Stomach (tissue), 8 donors: ENCODE measurements at regions not wholly inside any gene's neighbourhood (a gene's known extent, or its start where the extent isn't known, plus 50 kb on each side); places are given as distances from the start of the nearest gene placed in this dataset.
A peak's percentile ranks its signal among the peaks of the same experiment; 100 is the strongest.

Experiments used
- DNase-seq, 2 donors: peaks; one replicate each; pipeline versions ENCODE4 v3.0.0 to v3.0.0-alpha.2; 2013 to 2019
- H3K27ac ChIP-seq, 5 donors: fragments of 200-600 bp in 4 of 5; sonication (generic) in 4 of 5; one replicate each; pipeline ENCODE4 v1.5.1; 2013 to 2019; ENCODE audit warnings: mild to moderate bottlenecking in 1 of 5, moderate library complexity in 1 of 5
- H3K27me3 ChIP-seq, 3 donors: fragments of 200-600 bp; sonication (generic); one replicate each; pipeline ENCODE4 v1.5.1; 2017 to 2019; ENCODE audit warnings: mixed run types in 1 of 3
- H3K36me3 ChIP-seq, 4 donors: fragments of 200-600 bp; sonication (generic); 1 replicate in 3 of 4; 2 replicates in 1 of 4; pipeline ENCODE4 v1.5.1; 2016 to 2019
- H3K4me1 ChIP-seq, 4 donors: fragments of 200-600 bp; sonication (generic); one replicate each; pipeline ENCODE4 v1.5.1; 2016 to 2019
- H3K4me3 ChIP-seq, 4 donors: fragments of 200-600 bp; sonication (generic) in 3 of 4; one replicate each; pipeline ENCODE4 v1.5.1; 2016 to 2019; ENCODE audit warnings: mild to moderate bottlenecking in 1 of 4
- H3K9me3 ChIP-seq, 4 donors: fragments of 200-600 bp; sonication (generic); one replicate each; pipeline ENCODE4 v1.5.1; 2016 to 2019
- EP300 ChIP-seq: sonication (generic); formaldehyde crosslinking; IDR thresholded peaks from one replicate; pipeline ENCODE4 v1.6.1; 2017; ENCODE audit warnings: antibody characterized with exemption
- POLR2A ChIP-seq, 4 donors: fragments of 450-650 bp; IDR thresholded peaks; one replicate each; pipeline ENCODE4 v1.6.1; 2016; ENCODE audit warnings: antibody characterized with exemption in 4 of 4, control low read depth in 2 of 4, mild to moderate bottlenecking in 1 of 4, moderate library complexity in 1 of 4
- POLR2AphosphoS5 ChIP-seq, 3 donors: sonication (generic); formaldehyde crosslinking; IDR thresholded peaks; one replicate each; pipeline ENCODE4 v1.6.1; 2016; ENCODE audit warnings: antibody characterized with exemption in 3 of 3
- WGBS, 5 donors: extraction: QIAGEN DNeasy Blood & Tissue Kit in 3 of 5; methylation state at CpG; one replicate each; pipeline versions ENCODE4 v1.1.5 to v1.1.7; 2013 to 2018; 5-methylcytosine and 5-hydroxymethylcytosine counted together
- intact Hi-C: fragments of 100-400 bp; cut with DNase I; formaldehyde crosslinking; loops from one replicate; pipeline ENCODE4 v1.15.1; 2023; ENCODE audit warnings: low total_unique reads
- TF ChIP-seq, protein P1 (sequence below), 7 experiments: fragments of 450-650 bp in 4 of 7; fragments of 200-600 bp in 3 of 7; sonication (generic) in 3 of 7; IDR thresholded peaks; one replicate each; pipeline ENCODE4 v1.5.1; 2016 to 2019; ENCODE audit warnings: antibody characterized with exemption in 7 of 7, control low read depth in 2 of 7, mild to moderate bottlenecking in 1 of 7
- donor health status: healthy with polysubstance abuse.
- donor health status: Bipolar disorder and iron deficiency.
- donor health status: healthy.

DNA sequence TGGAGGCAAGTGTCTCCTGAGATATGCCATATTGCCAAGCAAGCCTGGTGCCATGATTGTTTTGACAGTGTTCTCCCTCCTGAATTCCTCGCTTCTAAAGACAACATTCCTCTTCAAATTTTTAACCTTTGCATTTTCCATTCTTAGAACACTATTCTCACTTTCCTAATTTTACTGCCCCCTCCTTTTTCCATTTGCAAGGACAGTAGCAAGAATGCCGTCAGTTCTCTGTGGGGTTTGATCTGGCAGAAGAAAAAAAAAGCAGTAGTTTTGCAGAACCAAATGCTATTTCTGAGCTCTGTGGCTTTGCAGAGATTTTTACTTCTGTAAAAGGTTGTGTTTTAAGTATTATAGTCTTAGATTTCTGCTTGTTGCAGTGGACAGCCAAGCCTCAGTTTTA, 295.2 kb downstream of the NUAK1 start:
- Histone ChIP-seq H3K4me1 (peaks cover 0 to 9% (median 0%) of the 10 kb centered on the region in 4 donors), H3K27ac (no peak overlapping the region), H3K36me3 (no peaks in the 10 kb centered on the region), H3K27me3 (no peaks in the 10 kb centered on the region), H3K9me3 (no peaks in the 10 kb centered on the region), H3K4me3 (no peak overlapping the region)
- WGBS, 5 donors: 51 to 80% (median 71%) methylated on average over 2 of the region's 2 CpGs
- intact Hi-C loops: no loop called here
- DNase-seq: no peak
- TF ChIP-seq EP300 (no peak), POLR2AphosphoS5 (IDR thresholded peaks at IDR 0.05) (no peak), POLR2A (IDR thresholded peaks at IDR 0.05) (no peak)
- TF ChIP-seq, protein P1, sequence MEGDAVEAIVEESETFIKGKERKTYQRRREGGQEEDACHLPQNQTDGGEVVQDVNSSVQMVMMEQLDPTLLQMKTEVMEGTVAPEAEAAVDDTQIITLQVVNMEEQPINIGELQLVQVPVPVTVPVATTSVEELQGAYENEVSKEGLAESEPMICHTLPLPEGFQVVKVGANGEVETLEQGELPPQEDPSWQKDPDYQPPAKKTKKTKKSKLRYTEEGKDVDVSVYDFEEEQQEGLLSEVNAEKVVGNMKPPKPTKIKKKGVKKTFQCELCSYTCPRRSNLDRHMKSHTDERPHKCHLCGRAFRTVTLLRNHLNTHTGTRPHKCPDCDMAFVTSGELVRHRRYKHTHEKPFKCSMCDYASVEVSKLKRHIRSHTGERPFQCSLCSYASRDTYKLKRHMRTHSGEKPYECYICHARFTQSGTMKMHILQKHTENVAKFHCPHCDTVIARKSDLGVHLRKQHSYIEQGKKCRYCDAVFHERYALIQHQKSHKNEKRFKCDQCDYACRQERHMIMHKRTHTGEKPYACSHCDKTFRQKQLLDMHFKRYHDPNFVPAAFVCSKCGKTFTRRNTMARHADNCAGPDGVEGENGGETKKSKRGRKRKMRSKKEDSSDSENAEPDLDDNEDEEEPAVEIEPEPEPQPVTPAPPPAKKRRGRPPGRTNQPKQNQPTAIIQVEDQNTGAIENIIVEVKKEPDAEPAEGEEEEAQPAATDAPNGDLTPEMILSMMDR (IDR thresholded peaks at IDR 0.05): no peak

DNA sequence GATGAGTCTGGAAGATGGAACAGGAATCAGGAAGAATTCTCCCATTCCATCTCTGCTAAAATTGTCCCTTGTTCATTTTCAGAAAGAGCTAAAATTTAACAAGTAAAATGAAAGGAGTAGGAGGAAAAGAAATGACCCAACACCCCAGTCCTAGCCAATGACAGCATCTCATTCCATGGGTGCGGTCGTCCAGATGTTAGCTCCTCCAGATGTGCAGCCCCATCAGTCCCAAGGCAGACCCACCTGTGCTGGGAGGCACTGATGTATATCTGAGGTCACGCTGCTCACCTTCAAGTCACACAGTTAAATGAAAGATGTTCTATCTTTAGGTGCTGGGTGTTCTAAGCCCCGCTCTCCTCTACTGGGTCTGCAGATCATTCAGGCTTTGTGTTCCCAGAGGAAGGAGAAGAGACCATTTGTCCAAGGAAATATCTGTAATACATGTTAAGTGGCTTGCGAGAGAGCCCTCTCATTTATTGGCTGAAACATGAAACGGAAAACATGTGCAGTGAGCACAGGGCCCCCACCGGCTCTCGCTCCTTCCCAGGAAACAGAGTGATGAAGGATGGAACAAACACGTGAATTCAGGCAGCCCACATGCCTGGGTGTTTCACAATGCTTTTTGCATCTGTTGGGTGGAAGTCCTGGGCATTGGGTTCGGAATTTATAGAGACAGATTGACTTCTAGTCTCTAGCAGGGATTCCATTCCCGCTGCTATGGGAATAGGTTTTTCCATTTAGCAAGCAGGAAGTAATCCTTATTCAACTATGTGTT, 294.6 kb downstream of the NUAK1 start:
- peak in 1 of 2 donors; percentile 34 for DNase-seq
- Histone ChIP-seq H3K36me3 (no peaks in the 10 kb centered on the region), H3K4me1 (peaks cover 0 to 9% (median 0%) of the 10 kb centered on the region in 4 donors), H3K27ac (no peak overlapping the region), H3K27me3 (no peaks in the 10 kb centered on the region), H3K9me3 (no peaks in the 10 kb centered on the region), H3K4me3 (no peak overlapping the region)
- no peak for TF ChIP-seq POLR2A (IDR thresholded peaks at IDR 0.05)
- no peak for TF ChIP-seq POLR2AphosphoS5 (IDR thresholded peaks at IDR 0.05)
- TF ChIP-seq, protein P1 (IDR thresholded peaks at IDR 0.05): no peak
- TF ChIP-seq EP300: no peak
- intact Hi-C loops: no loop called here
- WGBS, 5 donors: 77 to 83% (median 78%) methylated on average over 11 of the region's 11 CpGs

DNA sequence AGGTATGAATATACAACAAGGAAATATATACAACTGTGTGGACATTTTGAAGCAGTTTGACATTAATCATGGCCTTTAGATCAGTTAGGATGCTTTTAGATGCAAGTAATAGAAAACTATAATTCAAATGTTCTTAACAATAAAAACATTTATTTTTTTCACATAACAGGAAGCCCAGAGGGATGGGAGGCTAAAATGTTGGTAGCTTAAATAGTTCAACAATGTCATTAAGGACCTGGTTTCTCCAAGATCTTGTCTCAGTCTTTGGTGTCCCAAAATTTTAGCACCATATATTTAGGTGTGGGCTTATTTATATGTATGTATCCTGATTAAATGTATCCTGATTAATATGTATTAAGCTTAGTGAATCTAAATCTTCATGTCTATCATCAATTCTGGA, 292.4 kb downstream of the NUAK1 start:
- intact Hi-C loops: no loop called here

DNA sequence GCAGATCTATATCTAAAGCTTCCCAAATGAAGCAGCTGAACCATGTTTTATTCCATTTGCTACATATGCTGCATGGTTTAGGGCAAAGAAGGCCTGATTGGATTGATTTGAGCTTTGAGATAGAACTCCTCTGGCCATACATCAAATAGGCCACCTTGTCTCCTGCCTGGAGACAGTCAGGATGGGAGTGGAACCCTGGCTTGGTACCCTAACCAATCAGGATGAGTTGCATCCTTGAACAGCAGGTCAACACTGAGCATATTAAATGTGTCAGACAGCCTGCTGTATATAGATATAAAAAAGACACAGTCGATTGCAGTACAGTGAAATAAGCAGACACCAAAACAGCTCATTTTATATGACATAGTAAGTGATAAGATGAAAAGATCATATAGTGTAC, 291.7 kb downstream of the NUAK1 start:
- DNase-seq: no peak
- TF ChIP-seq, protein P1 (IDR thresholded peaks at IDR 0.05): no peak
- no peak for TF ChIP-seq EP300
- no peak for TF ChIP-seq POLR2A (IDR thresholded peaks at IDR 0.05)
- TF ChIP-seq POLR2AphosphoS5 (IDR thresholded peaks at IDR 0.05): no peak
- Histone ChIP-seq H3K36me3 (no peaks in the 10 kb centered on the region), H3K9me3 (no peaks in the 10 kb centered on the region), H3K4me1 (peaks cover 0 to 9% (median 0%) of the 10 kb centered on the region in 4 donors), H3K4me3 (no peak overlapping the region), H3K27me3 (no peaks in the 10 kb centered on the region), H3K27ac (no peak overlapping the region)
- intact Hi-C loops: no loop called here
- WGBS, 5 donors: 74 to 93% (median 84%) methylated on average over 1 of the region's 1 CpG

More for the DNA sequence above, 292.4 kb downstream of the NUAK1 start:
- no peak for DNase-seq
- TF ChIP-seq EP300 (no peak), POLR2A (IDR thresholded peaks at IDR 0.05) (no peak), POLR2AphosphoS5 (IDR thresholded peaks at IDR 0.05) (no peak)
- TF ChIP-seq, protein P1 (IDR thresholded peaks at IDR 0.05): no peak
- Histone ChIP-seq H3K4me1 (peaks cover 0 to 9% (median 0%) of the 10 kb centered on the region in 4 donors), H3K4me3 (no peak overlapping the region), H3K36me3 (no peaks in the 10 kb centered on the region), H3K9me3 (no peaks in the 10 kb centered on the region), H3K27ac (no peak overlapping the region), H3K27me3 (no peaks in the 10 kb centered on the region)
